Liver (tissue), 7 donors: ENCODE measurements at regions not wholly inside any gene's neighbourhood (a gene's known extent, or its start where the extent isn't known, plus 50 kb on each side); places are given as distances from the start of the nearest gene placed in this dataset.

Experiments used
- DNase-seq: peaks from one replicate; pipeline ENCODE4 v3.0.0-alpha.2; 2017; ENCODE audit warnings: low spot score
- H3K27ac ChIP-seq, 2 donors: one replicate each; pipeline ENCODE4 v1.7.0; 2013; ENCODE audit warnings: inconsistent platforms in 2 of 2, low read length in 2 of 2, control low read depth in 1 of 2, low read depth in 1 of 2, mild to moderate bottlenecking in 1 of 2
- H3K27me3 ChIP-seq, 4 donors: one replicate each; pipeline versions ENCODE4 v1.6.1 to v1.7.0; 2013; ENCODE audit warnings: low read length in 3 of 4, inconsistent platforms in 1 of 4, mild to moderate bottlenecking in 1 of 4, moderate library complexity in 1 of 4; ENCODE audit not compliant: control insufficient read depth in 4 of 4, insufficient read depth in 4 of 4
- H3K36me3 ChIP-seq, 4 donors: one replicate each; pipeline versions ENCODE4 v1.6.1 to v1.7.0; 2013; ENCODE audit warnings: low read length in 3 of 4, mild to moderate bottlenecking in 3 of 4, low read depth in 1 of 4, moderate library complexity in 1 of 4; ENCODE audit not compliant: control insufficient read depth in 4 of 4, insufficient read depth in 3 of 4
- H3K4me1 ChIP-seq, 4 donors: one replicate each; pipeline versions ENCODE4 v1.6.1 to v1.7.0; 2013; ENCODE audit warnings: low read length in 3 of 4, mild to moderate bottlenecking in 3 of 4, moderate library complexity in 1 of 4; ENCODE audit not compliant: control insufficient read depth in 4 of 4, insufficient read depth in 4 of 4
- H3K4me3 ChIP-seq, 3 donors: one replicate each; pipeline versions ENCODE4 v1.6.1 to v1.7.0; 2013; ENCODE audit warnings: low read length in 3 of 3, control low read depth in 1 of 3, low read depth in 1 of 3, mild to moderate bottlenecking in 1 of 3
- H3K9ac ChIP-seq, 2 donors: one replicate each; pipeline ENCODE4 v1.7.0; 2013; ENCODE audit warnings: low read length in 2 of 2, mild to moderate bottlenecking in 2 of 2, moderate library complexity in 2 of 2, control low read depth in 1 of 2, low read depth in 1 of 2
- H3K9me3 ChIP-seq, 4 donors: one replicate each; pipeline versions ENCODE4 v1.6.1 to v1.7.0; 2013; ENCODE audit warnings: low read length in 3 of 4; ENCODE audit not compliant: control insufficient read depth in 4 of 4
- EGR1 ChIP-seq, 2 donors: IDR thresholded peaks; 2 replicates each; pipeline ENCODE4 v1.6.1; 2016 to 2018; ENCODE audit warnings: antibody characterized with exemption in 2 of 2, low read depth in 2 of 2
- FOXA1 ChIP-seq: IDR thresholded peaks from 2 replicates; pipeline ENCODE4 v1.6.1; 2016; ENCODE audit warnings: antibody characterized with exemption
- HNF4A ChIP-seq, 2 donors: conservative IDR thresholded peaks; 2 replicates each; pipeline ENCODE4 v1.6.1; 2016; ENCODE audit warnings: antibody characterized with exemption in 2 of 2, mild to moderate bottlenecking in 2 of 2
- JUND ChIP-seq, 2 donors: IDR thresholded peaks; 2 replicates each; pipeline ENCODE4 v1.6.1; 2016; ENCODE audit warnings: antibody characterized with exemption in 2 of 2
- NR2F2 ChIP-seq: IDR thresholded peaks from 2 replicates; pipeline ENCODE4 v1.6.1; 2016; ENCODE audit warnings: antibody characterized with exemption
- RAD21 ChIP-seq, 2 donors: IDR thresholded peaks; 2 replicates each; pipeline ENCODE4 v1.6.1; 2016; ENCODE audit warnings: antibody characterized with exemption in 2 of 2, mild to moderate bottlenecking in 2 of 2
- RXRA ChIP-seq, 2 donors: IDR thresholded peaks; 2 replicates each; pipeline ENCODE4 v1.6.1; 2017 to 2018; ENCODE audit warnings: antibody characterized with exemption in 2 of 2, mild to moderate bottlenecking in 1 of 2
- SP1 ChIP-seq: IDR thresholded peaks from 2 replicates; pipeline ENCODE4 v1.6.1; 2018; ENCODE audit warnings: antibody characterized with exemption, mild to moderate bottlenecking
- TAF1 ChIP-seq: conservative IDR thresholded peaks from 2 replicates; pipeline ENCODE4 v1.6.1; 2016; ENCODE audit warnings: antibody characterized with exemption, mild to moderate bottlenecking
- YY1 ChIP-seq: IDR thresholded peaks from 2 replicates; pipeline ENCODE4 v1.6.1; 2016; ENCODE audit warnings: antibody characterized with exemption, mild to moderate bottlenecking
- WGBS: extraction: QIAGEN DNeasy Blood & Tissue Kit; methylation state at CpG from one replicate; pipeline ENCODE4 v1.1.7; 2013; 5-methylcytosine and 5-hydroxymethylcytosine counted together
- TF ChIP-seq, protein P1 (sequence below): IDR thresholded peaks from 2 replicates; pipeline ENCODE4 v1.6.1; 2016; ENCODE audit warnings: antibody characterized with exemption
- TF ChIP-seq, protein P2 (sequence below): IDR thresholded peaks from 2 replicates; pipeline ENCODE4 v1.6.1; 2016; ENCODE audit warnings: antibody characterized with exemption
- TF ChIP-seq, protein P3 (sequence below): IDR thresholded peaks from 2 replicates; pipeline ENCODE4 v1.6.1; 2016; ENCODE audit warnings: antibody characterized with exemption
- TF ChIP-seq, protein P4 (sequence below): IDR thresholded peaks from 2 replicates; pipeline ENCODE4 v1.6.1; 2016; ENCODE audit warnings: antibody characterized with exemption, mild to moderate bottlenecking
- donor health status: healthy.
- donor health status: healthy.
- donor health status: healthy.
- donor health status: healthy.

DNA sequence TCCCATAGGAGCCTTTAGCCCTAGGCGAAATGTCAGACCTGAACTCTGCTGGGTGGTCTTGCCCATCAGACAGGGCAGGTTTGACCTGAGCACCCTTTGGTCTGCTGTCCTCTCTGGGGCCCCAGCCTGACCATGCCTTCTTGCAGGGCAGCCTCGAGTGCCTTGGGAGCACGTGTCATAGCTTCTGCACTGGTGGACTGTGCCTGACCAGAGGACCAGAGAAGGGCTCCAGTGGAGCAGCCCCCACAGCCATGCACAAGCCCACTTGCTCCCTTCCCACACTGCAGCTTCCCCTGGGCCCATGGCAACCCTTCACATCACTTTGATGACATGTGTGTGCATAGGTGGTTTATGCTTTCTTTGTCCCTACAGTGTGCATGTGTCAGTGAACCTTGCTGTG is 394.0 kb downstream of the TEX13C start (continued):
- TF ChIP-seq SP1, result no peak

DNA sequence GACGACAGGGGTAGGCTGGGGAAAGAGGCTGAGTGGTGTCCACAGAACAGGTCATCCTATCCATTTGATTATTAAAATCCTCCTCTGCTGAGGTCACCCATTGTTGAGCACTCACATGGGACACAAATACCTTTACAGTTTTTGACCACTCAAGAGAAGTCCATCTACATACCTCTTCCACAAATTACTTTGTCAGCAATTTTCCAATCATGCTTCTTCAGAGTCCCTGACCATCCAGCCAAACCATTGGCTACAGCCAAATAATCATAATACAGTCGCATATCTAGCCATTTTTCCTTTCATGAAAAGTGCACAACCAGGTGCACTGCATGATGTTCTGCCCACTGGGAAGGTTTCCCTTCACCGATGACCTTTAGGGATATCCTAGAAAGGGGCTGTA is 407.4 kb downstream of the TEX13C start:
- DNase-seq, result no peak
- H3K4me1 ChIP-seq, result no peaks in the 10 kb centered on the region
- no peak overlapping the region for H3K27ac ChIP-seq
- H3K4me3 ChIP-seq, result no peak overlapping the region
- 88% methylated on average over 3 of the region's 3 CpGs for WGBS
- H3K9ac ChIP-seq, result no peak overlapping the region
- H3K27me3 ChIP-seq, result no peaks in the 10 kb centered on the region
- H3K9me3 ChIP-seq, result no peaks in the 10 kb centered on the region
- TF ChIP-seq, protein P1, sequence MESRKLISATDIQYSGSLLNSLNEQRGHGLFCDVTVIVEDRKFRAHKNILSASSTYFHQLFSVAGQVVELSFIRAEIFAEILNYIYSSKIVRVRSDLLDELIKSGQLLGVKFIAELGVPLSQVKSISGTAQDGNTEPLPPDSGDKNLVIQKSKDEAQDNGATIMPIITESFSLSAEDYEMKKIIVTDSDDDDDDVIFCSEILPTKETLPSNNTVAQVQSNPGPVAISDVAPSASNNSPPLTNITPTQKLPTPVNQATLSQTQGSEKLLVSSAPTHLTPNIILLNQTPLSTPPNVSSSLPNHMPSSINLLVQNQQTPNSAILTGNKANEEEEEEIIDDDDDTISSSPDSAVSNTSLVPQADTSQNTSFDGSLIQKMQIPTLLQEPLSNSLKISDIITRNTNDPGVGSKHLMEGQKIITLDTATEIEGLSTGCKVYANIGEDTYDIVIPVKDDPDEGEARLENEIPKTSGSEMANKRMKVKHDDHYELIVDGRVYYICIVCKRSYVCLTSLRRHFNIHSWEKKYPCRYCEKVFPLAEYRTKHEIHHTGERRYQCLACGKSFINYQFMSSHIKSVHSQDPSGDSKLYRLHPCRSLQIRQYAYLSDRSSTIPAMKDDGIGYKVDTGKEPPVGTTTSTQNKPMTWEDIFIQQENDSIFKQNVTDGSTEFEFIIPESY, result no peak
- TF ChIP-seq JUND (IDR thresholded peaks at IDR 0.05), result no peak
- no peak for TF ChIP-seq TAF1
- TF ChIP-seq, protein P2, sequence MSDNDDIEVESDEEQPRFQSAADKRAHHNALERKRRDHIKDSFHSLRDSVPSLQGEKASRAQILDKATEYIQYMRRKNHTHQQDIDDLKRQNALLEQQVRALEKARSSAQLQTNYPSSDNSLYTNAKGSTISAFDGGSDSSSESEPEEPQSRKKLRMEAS, result no peak
- no peaks in the 10 kb centered on the region for H3K36me3 ChIP-seq

DNA sequence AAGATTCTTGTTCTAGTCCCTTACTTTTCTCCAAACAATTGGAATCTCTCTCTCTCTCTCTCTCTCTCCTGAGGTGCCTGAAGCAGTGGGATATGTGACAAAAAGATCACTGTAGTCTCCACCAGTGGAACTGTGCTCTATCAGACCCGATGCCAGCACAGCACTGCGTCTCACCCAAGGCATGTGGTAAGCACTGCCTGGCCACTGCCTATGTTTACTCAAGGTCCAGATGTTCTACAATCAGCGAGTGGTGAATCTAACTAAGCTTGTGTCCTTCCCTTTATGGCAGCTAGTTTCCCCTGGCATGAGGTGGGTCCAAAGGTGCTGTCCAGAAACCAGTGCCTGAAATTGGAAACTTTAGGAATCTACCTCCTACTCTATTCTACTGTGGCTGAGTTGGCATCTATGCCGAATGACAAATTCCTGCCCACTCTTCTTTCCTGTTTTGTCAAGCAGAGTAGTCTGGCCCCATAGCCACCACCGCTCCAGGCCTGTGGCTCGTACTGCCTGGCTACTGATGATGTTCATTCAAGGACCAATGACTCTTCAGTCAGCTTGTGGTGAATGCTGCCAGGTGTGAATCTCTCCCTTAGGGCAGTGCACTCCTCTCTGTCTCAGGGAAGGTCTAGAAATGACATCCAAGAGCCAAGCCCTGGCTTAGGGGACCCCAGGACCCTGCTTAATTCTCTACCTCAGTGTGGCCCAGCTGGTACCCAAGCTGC is 416.5 kb downstream of the TEX13C start:
- H3K9ac ChIP-seq, result no peak overlapping the region
- no peaks in the 10 kb centered on the region for H3K4me1 ChIP-seq
- no peaks in the 10 kb centered on the region for H3K36me3 ChIP-seq
- no peak for DNase-seq
- no peak for TF ChIP-seq SP1
- TF ChIP-seq JUND (IDR thresholded peaks at IDR 0.05), result no peak
- TF ChIP-seq, protein P3, sequence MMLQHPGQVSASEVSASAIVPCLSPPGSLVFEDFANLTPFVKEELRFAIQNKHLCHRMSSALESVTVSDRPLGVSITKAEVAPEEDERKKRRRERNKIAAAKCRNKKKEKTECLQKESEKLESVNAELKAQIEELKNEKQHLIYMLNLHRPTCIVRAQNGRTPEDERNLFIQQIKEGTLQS, result no peak
- TF ChIP-seq HNF4A (conservative IDR thresholded peaks at IDR 0.05), result no peak
- TF ChIP-seq, protein P1, result no peak
- TF ChIP-seq FOXA1, result no peak
- no peak for TF ChIP-seq TAF1
- no peak for TF ChIP-seq RAD21 (IDR thresholded peaks at IDR 0.05)
- no peak for TF ChIP-seq NR2F2
- TF ChIP-seq, protein P4, sequence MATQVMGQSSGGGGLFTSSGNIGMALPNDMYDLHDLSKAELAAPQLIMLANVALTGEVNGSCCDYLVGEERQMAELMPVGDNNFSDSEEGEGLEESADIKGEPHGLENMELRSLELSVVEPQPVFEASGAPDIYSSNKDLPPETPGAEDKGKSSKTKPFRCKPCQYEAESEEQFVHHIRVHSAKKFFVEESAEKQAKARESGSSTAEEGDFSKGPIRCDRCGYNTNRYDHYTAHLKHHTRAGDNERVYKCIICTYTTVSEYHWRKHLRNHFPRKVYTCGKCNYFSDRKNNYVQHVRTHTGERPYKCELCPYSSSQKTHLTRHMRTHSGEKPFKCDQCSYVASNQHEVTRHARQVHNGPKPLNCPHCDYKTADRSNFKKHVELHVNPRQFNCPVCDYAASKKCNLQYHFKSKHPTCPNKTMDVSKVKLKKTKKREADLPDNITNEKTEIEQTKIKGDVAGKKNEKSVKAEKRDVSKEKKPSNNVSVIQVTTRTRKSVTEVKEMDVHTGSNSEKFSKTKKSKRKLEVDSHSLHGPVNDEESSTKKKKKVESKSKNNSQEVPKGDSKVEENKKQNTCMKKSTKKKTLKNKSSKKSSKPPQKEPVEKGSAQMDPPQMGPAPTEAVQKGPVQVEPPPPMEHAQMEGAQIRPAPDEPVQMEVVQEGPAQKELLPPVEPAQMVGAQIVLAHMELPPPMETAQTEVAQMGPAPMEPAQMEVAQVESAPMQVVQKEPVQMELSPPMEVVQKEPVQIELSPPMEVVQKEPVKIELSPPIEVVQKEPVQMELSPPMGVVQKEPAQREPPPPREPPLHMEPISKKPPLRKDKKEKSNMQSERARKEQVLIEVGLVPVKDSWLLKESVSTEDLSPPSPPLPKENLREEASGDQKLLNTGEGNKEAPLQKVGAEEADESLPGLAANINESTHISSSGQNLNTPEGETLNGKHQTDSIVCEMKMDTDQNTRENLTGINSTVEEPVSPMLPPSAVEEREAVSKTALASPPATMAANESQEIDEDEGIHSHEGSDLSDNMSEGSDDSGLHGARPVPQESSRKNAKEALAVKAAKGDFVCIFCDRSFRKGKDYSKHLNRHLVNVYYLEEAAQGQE, result no peak
- TF ChIP-seq RXRA (IDR thresholded peaks at IDR 0.05), result no peak
- TF ChIP-seq EGR1 (IDR thresholded peaks at IDR 0.05; ENCODE audit: low read depth in 2 of 2), result no peak
- TF ChIP-seq YY1, result no peak
- 64% methylated on average over 6 of the region's 6 CpGs for WGBS
- no peaks in the 10 kb centered on the region for H3K27me3 ChIP-seq
- H3K27ac ChIP-seq, result no peak overlapping the region
- H3K9me3 ChIP-seq, result no peaks in the 10 kb centered on the region
- no peak overlapping the region for H3K4me3 ChIP-seq
